ENCODE measurements at regions not wholly inside any gene's neighbourhood (a gene's known extent, or its start where the extent isn't known, plus 50 kb on each side); places are given as distances from the start of the nearest gene placed in this dataset.
"Not testable (repeated sequence)": the region's sequence is repeated elsewhere in the genome, so short reads cannot be mapped to it uniquely, and the experiment has no call there.

GRCh38 chr11:122604621-122605020, 50.9 kb upstream of the UBASH3B start:
- no peak for DNase-seq (ENCODE audit: extremely low read depth in 1 of 11, low read depth in 9 of 11, low spot score in 4 of 11)

- no peak for DNase-seq (ENCODE audit: extremely low read depth in 1 of 11, low read depth in 9 of 11, low spot score in 4 of 11)
Measured at GRCh38 chr11:122601141-122602125, 54.1 kb upstream of the UBASH3B start.

GRCh38 chr11:122600290-122600689, 55.2 kb upstream of the UBASH3B start:
- DNase-seq (ENCODE audit: extremely low read depth in 1 of 11, low read depth in 9 of 11, low spot score in 4 of 11): no peak

GRCh38 chr11:122599434-122599833, 56.1 kb upstream of the UBASH3B start:
- no peak for DNase-seq (ENCODE audit: extremely low read depth in 1 of 11, low read depth in 9 of 11, low spot score in 4 of 11)

- DNase-seq (ENCODE audit: extremely low read depth in 1 of 11, low read depth in 9 of 11, low spot score in 4 of 11): no peak
Measured at GRCh38 chr11:122598971-122599370, 56.6 kb upstream of the UBASH3B start.

- DNase-seq (ENCODE audit: extremely low read depth in 1 of 11, low read depth in 9 of 11, low spot score in 4 of 11): no peak
Measured at GRCh38 chr11:122597511-122597910, 58.0 kb upstream of the UBASH3B start.

GRCh38 chr11:122594986-122595645, 60.4 kb upstream of the UBASH3B start:
- no peak for DNase-seq (ENCODE audit: extremely low read depth in 1 of 11, low read depth in 9 of 11, low spot score in 4 of 11)

- DNase-seq (ENCODE audit: extremely low read depth in 1 of 11, low read depth in 9 of 11, low spot score in 4 of 11): no peak
Measured at GRCh38 chr11:122593473-122594420, 61.8 kb upstream of the UBASH3B start.

GRCh38 chr11:122592641-122593040, 62.9 kb upstream of the UBASH3B start:
- no peak for DNase-seq (ENCODE audit: extremely low read depth in 1 of 11, low read depth in 9 of 11, low spot score in 4 of 11)

- no peak for DNase-seq (ENCODE audit: extremely low read depth in 1 of 11, low read depth in 9 of 11, low spot score in 4 of 11)
Measured at GRCh38 chr11:122584670-122585069, 70.9 kb upstream of the UBASH3B start.

- not testable (repeated sequence) for DNase-seq (ENCODE audit: extremely low read depth in 1 of 11, low read depth in 9 of 11, low spot score in 4 of 11)
Measured at GRCh38 chr11:122580071-122580470, 75.5 kb upstream of the UBASH3B start.

GRCh38 chr11:122578171-122578825, 77.2 kb upstream of the UBASH3B start:
- DNase-seq (ENCODE audit: extremely low read depth in 1 of 11, low read depth in 9 of 11, low spot score in 4 of 11): no peak

GRCh38 chr11:122572592-122572991, 82.9 kb upstream of the UBASH3B start:
- DNase-seq (ENCODE audit: extremely low read depth in 1 of 11, low read depth in 9 of 11, low spot score in 4 of 11): no peak

GRCh38 chr11:122563761-122564160, 91.8 kb upstream of the UBASH3B start:
- DNase-seq (ENCODE audit: extremely low read depth in 1 of 11, low read depth in 9 of 11, low spot score in 4 of 11): no peak

- no peak for DNase-seq (ENCODE audit: extremely low read depth in 1 of 11, low read depth in 9 of 11, low spot score in 4 of 11)
Measured at GRCh38 chr11:122559734-122560382, 95.7 kb upstream of the UBASH3B start.

GRCh38 chr11:122559218-122559617, 96.3 kb upstream of the UBASH3B start:
- DNase-seq (ENCODE audit: extremely low read depth in 1 of 11, low read depth in 9 of 11, low spot score in 4 of 11): not testable (repeated sequence)

- DNase-seq (ENCODE audit: extremely low read depth in 1 of 11, low read depth in 9 of 11, low spot score in 4 of 11): not testable (repeated sequence)
Measured at GRCh38 chr11:122557163-122557562, 98.4 kb upstream of the UBASH3B start.

GRCh38 chr11:122556605-122557004, 98.9 kb upstream of the UBASH3B start:
- peak in 6 of 11 donors; percentile 13 to 54 (median 30) for DNase-seq (ENCODE audit: extremely low read depth in 1 of 11, low read depth in 9 of 11, low spot score in 4 of 11)

Data from renal cortex interstitium (tissue), 11 donors.